Tibial nerve (tissue), 4 donors: ENCODE measurements at regions not wholly inside any gene's neighbourhood (a gene's known extent, or its start where the extent isn't known, plus 50 kb on each side); places are given as distances from the start of the nearest gene placed in this dataset.

ENCODE experiments used
- DNase-seq, 2 donors: peaks; one replicate each; pipeline ENCODE4 v3.0.0-alpha.2; 2019; ENCODE audit warnings: low spot score in 2 of 2
- H3K27ac ChIP-seq, 4 donors: fragments of 200-600 bp; sonication (generic) in 3 of 4; one replicate each; pipeline ENCODE4 v1.5.1; 2017 to 2019; ENCODE audit warnings: mild to moderate bottlenecking in 1 of 4
- H3K27me3 ChIP-seq, 2 donors: fragments of 200-600 bp; sonication (generic) in 1 of 2; one replicate each; pipeline versions ENCODE4 v1.5.1 to v1.6.0; 2017 to 2019
- H3K36me3 ChIP-seq, 3 donors: fragments of 200-600 bp; sonication (generic); one replicate each; pipeline ENCODE4 v1.5.1; 2018 to 2019
- H3K4me1 ChIP-seq, 4 donors: fragments of 200-600 bp; sonication (generic) in 3 of 4; one replicate each; pipeline ENCODE4 v1.5.1; 2017 to 2019
- H3K4me3 ChIP-seq, 4 donors: fragments of 200-600 bp; sonication (generic) in 3 of 4; one replicate each; pipeline ENCODE4 v1.5.1; 2017 to 2019; ENCODE audit warnings: mild to moderate bottlenecking in 1 of 4, moderate library complexity in 1 of 4
- H3K9me3 ChIP-seq, 4 donors: fragments of 200-600 bp; sonication (generic) in 3 of 4; one replicate each; pipeline ENCODE4 v1.5.1; 2017 to 2019
- EP300 ChIP-seq, 2 donors: sonication (generic); formaldehyde crosslinking; IDR thresholded peaks; one replicate each; pipeline ENCODE4 v1.6.1; 2017; ENCODE audit warnings: antibody characterized with exemption in 2 of 2, mild to moderate bottlenecking in 1 of 2
- POLR2A ChIP-seq, 2 donors: fragments of 450-650 bp; IDR thresholded peaks; one replicate each; pipeline ENCODE4 v1.6.1; 2017; ENCODE audit warnings: antibody characterized with exemption in 2 of 2, mild to moderate bottlenecking in 2 of 2, moderate library complexity in 2 of 2
- WGBS, 2 donors: methylation state at CpG; one replicate each; pipeline ENCODE4 v1.1.5; 2018; 5-methylcytosine and 5-hydroxymethylcytosine counted together
- TF ChIP-seq, protein P1 (sequence below), 5 experiments: fragments of 200-600 bp in 3 of 5; fragments of 450-650 bp in 2 of 5; sonication (generic) in 3 of 5; IDR thresholded peaks; one replicate each; pipeline ENCODE4 v1.5.1; 2016 to 2019; ENCODE audit warnings: antibody characterized with exemption in 5 of 5, mild to moderate bottlenecking in 3 of 5, moderate library complexity in 2 of 5

DNA sequence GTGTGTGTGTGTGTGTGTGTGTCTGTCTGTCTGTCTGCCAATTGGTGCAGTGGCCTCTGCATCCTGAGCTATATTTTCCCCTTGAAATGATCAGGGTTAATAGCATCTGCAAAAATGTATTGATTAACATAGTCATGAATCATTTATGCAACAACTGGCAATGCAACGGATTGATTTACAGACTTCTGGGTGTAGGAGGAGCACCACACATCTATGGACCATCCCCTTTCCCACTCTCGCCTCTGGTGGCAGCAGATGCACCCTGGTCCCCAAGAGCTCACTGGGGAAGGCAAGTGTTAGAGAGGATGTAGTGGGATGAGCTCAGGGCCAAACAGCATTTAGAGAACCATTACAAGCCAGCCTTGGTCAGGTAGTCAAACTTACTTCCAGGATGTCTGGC lies 272.7 kb upstream of the C2CD4B start:
- WGBS, 2 donors: 79 to 91% methylated on average over 2 of the region's 2 CpGs
- Histone ChIP-seq H3K27ac (no peak overlapping the region), H3K36me3 (no peaks in the 10 kb centered on the region), H3K4me1 (peaks cover 0 to 37% (median 5%) of the 10 kb centered on the region in 4 donors), H3K4me3 (no peak overlapping the region), H3K27me3 (no peaks in the 10 kb centered on the region), H3K9me3 (no peaks in the 10 kb centered on the region)
- TF ChIP-seq POLR2A (IDR thresholded peaks at IDR 0.05): no peak
- TF ChIP-seq, protein P1, sequence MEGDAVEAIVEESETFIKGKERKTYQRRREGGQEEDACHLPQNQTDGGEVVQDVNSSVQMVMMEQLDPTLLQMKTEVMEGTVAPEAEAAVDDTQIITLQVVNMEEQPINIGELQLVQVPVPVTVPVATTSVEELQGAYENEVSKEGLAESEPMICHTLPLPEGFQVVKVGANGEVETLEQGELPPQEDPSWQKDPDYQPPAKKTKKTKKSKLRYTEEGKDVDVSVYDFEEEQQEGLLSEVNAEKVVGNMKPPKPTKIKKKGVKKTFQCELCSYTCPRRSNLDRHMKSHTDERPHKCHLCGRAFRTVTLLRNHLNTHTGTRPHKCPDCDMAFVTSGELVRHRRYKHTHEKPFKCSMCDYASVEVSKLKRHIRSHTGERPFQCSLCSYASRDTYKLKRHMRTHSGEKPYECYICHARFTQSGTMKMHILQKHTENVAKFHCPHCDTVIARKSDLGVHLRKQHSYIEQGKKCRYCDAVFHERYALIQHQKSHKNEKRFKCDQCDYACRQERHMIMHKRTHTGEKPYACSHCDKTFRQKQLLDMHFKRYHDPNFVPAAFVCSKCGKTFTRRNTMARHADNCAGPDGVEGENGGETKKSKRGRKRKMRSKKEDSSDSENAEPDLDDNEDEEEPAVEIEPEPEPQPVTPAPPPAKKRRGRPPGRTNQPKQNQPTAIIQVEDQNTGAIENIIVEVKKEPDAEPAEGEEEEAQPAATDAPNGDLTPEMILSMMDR (IDR thresholded peaks at IDR 0.05): no peak
- TF ChIP-seq EP300 (IDR thresholded peaks at IDR 0.05): no peak
- DNase-seq: no peak

DNA sequence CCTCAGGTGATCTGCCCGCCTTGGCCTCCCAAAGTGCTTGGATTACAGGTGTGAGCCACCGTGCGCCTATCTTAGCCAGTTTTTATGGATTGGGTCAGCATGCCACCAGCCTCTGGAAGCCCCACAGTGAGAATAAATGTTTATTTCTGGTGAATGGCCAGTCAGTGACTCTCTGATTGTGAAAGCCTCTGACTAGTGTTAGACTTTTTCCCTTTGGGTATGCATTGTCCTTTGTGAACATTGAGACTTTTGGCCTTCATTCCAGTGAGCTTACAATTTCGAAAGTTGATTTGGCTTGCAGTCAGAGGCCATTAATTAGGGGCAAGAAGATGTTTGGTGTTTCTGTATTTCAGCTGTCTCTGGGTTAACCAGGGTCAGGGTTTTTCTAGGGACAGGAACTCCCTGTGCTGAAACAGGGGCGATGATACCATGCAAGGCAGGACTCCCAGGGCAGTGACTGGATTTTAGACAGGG lies 274.5 kb upstream of the C2CD4B start:
- Histone ChIP-seq H3K36me3 (no peaks in the 10 kb centered on the region), H3K4me3 (no peak overlapping the region), H3K27me3 (no peaks in the 10 kb centered on the region), H3K27ac (peak overlapping the region in 1 of 4 donors; percentile 9), H3K4me1 (peaks cover 0 to 40% (median 6%) of the 10 kb centered on the region in 4 donors), H3K9me3 (no peaks in the 10 kb centered on the region)
- peak in 1 of 2 donors; percentile 55 for DNase-seq
- TF ChIP-seq, protein P1 (IDR thresholded peaks at IDR 0.05): no peak
- peak in 1 of 2 donors; percentile 91 for TF ChIP-seq EP300 (IDR thresholded peaks at IDR 0.05)
- TF ChIP-seq POLR2A (IDR thresholded peaks at IDR 0.05): no peak
- 46 to 59% methylated on average over 3 to 5 of the region's 5 CpGs for whole genome bisulfite sequencing, 2 donors

DNA sequence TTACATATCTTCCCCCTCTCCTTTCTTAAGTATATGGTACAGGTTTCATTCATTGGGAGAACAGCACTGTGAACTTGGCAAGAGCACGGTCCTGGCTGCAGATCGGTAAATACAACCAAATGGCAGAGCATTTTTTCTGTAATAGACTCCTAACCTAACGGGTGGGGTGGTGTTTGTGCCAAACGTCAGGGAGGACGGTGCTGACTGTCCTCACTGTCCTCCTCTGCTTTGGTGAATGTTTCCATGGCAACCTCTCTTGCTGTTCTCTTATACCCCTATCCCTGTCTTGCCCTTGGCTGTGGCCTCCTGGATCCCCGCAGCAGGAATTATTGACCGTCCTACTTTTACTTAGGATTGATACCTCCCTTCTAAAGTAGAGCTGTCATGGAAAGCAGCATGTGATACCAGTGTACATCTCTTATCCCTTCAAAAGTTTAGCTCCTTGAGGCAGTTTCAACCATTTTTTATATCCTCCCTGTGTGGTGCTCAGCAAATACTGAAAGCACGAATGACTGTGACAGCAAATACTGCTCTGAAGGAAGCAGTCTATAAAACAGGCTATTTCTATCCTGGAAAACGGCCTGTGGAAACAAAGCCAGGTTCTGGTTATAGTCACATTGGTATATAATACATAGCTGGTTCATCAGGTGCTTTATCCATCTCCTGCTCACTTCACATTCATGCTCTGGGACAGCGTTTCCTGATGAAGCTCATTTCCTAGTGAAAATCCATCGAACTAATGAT lies 275.4 kb upstream of the C2CD4B start:
- Histone ChIP-seq H3K27ac (peak overlapping the region in 2 of 4 donors; percentile 9 to 18), H3K9me3 (no peaks in the 10 kb centered on the region), H3K4me1 (peaks cover 0 to 48% (median 13%) of the 10 kb centered on the region in 4 donors), H3K4me3 (no peak overlapping the region), H3K27me3 (no peaks in the 10 kb centered on the region), H3K36me3 (no peaks in the 10 kb centered on the region)
- 75 to 76% methylated on average over 11 of the region's 11 CpGs for WGBS, 2 donors
- DNase-seq: no peak
- no peak for TF ChIP-seq POLR2A (IDR thresholded peaks at IDR 0.05)
- TF ChIP-seq EP300 (IDR thresholded peaks at IDR 0.05): no peak

DNA sequence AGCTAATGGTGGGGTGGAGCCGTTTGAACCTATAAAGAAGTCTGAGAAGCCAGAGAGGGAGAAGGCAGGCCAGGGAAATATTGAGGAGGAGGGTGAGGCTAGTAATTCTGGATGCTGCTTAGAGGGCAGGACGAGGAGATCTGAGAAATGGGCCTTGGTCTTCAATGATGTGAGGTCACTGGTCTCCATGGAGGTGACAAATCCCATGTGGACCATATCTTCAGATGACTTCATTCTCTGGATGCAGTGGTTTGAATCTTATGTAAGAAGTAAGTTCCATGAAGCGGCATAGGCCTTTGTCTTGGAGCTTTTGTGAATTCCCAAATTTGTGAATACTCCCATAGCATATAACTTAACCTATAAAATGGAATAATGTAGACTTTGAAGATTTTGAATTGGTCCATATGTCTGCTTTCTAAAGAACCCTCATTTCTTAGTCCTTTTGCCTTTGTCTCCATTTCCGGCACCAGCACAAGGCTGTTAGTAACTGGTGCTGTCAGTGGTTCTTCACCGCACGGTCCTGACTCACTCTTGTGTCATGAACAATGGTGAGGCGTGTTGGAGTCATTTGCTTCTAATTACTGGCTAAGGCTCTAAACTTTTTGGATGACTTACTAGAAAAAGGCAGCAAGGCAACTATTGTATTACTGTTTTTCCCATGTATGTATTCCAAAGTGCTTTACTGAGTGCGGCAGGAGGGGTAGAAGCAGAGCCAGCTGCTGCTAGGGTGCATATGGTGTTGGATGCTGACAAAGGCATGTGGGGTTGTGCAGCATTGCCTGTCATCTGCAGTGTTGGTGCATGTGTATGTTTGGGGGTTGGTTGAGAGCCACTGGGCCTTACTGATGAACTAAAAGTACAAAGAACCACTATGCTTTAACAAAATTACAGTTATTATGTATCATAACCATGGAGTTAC lies 279.3 kb upstream of the C2CD4B start:
- WGBS, 2 donors: 66 to 72% methylated on average over 8 of the region's 8 CpGs
- Histone ChIP-seq H3K36me3 (no peaks in the 10 kb centered on the region), H3K4me3 (no peak overlapping the region), H3K9me3 (no peaks in the 10 kb centered on the region), H3K27ac (peak overlapping the region in 2 of 4 donors; percentile 55 to 76), H3K27me3 (no peaks in the 10 kb centered on the region), H3K4me1 (peaks cover 0 to 42% (median 10%) of the 10 kb centered on the region in 4 donors)
- no peak for TF ChIP-seq POLR2A (IDR thresholded peaks at IDR 0.05)
- peak in 1 of 2 donors; percentile 20 for TF ChIP-seq EP300 (IDR thresholded peaks at IDR 0.05)
- peak in 1 of 2 donors; percentile 27 for DNase-seq

DNA sequence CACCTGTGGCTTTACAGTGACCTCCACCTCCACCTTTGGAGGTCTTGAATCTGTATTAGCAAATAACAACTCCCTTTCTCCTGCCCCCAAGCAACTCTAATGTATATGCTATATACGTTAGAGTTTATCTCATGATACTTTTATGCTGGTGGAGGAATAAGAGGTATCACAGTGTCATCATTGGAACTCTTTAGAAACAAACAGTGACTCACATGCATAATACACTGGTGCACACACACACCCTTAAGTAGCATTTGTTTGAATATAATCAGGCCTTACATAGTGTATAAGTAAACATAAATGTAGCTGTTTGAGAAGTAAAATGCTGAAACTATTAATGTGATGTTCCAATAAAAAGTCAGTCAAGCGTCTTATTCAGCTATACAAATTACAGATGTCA lies 280.2 kb upstream of the C2CD4B start:
- TF ChIP-seq, protein P1 (IDR thresholded peaks at IDR 0.05): no peak
- no peak for TF ChIP-seq EP300 (IDR thresholded peaks at IDR 0.05)
- TF ChIP-seq POLR2A (IDR thresholded peaks at IDR 0.05): no peak
- Histone ChIP-seq H3K4me1 (peaks cover 0 to 40% (median 9%) of the 10 kb centered on the region in 4 donors), H3K9me3 (no peaks in the 10 kb centered on the region), H3K27me3 (no peaks in the 10 kb centered on the region), H3K4me3 (no peak overlapping the region), H3K27ac (peak overlapping the region in 2 of 4 donors; percentile 55 to 76), H3K36me3 (no peaks in the 10 kb centered on the region)
- no peak for DNase-seq
- WGBS, 2 donors: 87 to 96% methylated on average over 2 of the region's 2 CpGs
